ENCODE measurements at regions not wholly inside any gene's neighbourhood (a gene's known extent, or its start where the extent isn't known, plus 50 kb on each side); places are given as distances from the start of the nearest gene placed in this dataset.

GRCh38 chr7:21107101-21107500 is 320.4 kb upstream of the SP8 start:
- H3K4me3 ChIP-seq (ENCODE audit: low read depth, low read length) = no peak overlapping the region
- no peaks in the 10 kb centered on the region for H3K27me3 ChIP-seq (ENCODE audit: control insufficient read depth, insufficient read depth, low read length)
- no peaks in the 10 kb centered on the region for H3K36me3 ChIP-seq (ENCODE audit: control insufficient read depth, insufficient read depth, low read length)
- no peak for TF ChIP-seq CTCF (IDR thresholded peaks at IDR 0.05; ENCODE audit: insufficient read depth, low read length, poor library complexity, severe bottlenecking)
- DNase-seq (ENCODE audit: low read depth) = no peak

DNA sequence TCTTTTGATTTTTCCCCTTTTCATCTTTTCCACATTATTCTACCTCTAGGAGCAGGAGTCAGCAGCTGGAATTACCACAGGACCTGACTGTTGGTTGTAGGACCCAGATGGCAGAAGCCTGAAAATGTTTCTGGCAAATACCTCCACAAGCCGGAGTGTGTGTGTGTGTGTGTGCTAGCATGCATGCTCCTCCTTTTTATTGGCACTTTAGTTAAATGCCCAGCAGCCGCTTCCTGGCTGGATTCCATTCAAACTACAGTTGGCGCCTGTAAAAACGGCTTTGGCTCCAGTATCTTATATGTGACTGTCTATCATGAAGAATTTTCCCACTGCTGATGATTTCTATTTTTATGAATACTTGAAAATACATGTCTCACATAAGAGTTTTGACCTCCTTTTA is 319.7 kb upstream of the SP4 start:
- no peak for DNase-seq (ENCODE audit: low read depth)
- Histone ChIP-seq H3K4me3 (ENCODE audit: low read depth, low read length) (no peak overlapping the region), H3K36me3 (ENCODE audit: control insufficient read depth, insufficient read depth, low read length) (no peaks in the 10 kb centered on the region), H3K27me3 (ENCODE audit: control insufficient read depth, insufficient read depth, low read length) (no peaks in the 10 kb centered on the region)
- no peak for TF ChIP-seq CTCF (IDR thresholded peaks at IDR 0.05; ENCODE audit: insufficient read depth, low read length, poor library complexity, severe bottlenecking)

- no peak for TF ChIP-seq CTCF (IDR thresholded peaks at IDR 0.05; ENCODE audit: insufficient read depth, low read length, poor library complexity, severe bottlenecking)
- H3K27me3 ChIP-seq (ENCODE audit: control insufficient read depth, insufficient read depth, low read length) = no peaks in the 10 kb centered on the region
- H3K36me3 ChIP-seq (ENCODE audit: control insufficient read depth, insufficient read depth, low read length) = no peaks in the 10 kb centered on the region
- DNase-seq (ENCODE audit: low read depth) = peak; percentile 80
- H3K4me3 ChIP-seq (ENCODE audit: low read depth, low read length) = no peak overlapping the region
Observed at GRCh38 chr7:21113609-21114415, 314.1 kb upstream of the SP4 start.

DNA sequence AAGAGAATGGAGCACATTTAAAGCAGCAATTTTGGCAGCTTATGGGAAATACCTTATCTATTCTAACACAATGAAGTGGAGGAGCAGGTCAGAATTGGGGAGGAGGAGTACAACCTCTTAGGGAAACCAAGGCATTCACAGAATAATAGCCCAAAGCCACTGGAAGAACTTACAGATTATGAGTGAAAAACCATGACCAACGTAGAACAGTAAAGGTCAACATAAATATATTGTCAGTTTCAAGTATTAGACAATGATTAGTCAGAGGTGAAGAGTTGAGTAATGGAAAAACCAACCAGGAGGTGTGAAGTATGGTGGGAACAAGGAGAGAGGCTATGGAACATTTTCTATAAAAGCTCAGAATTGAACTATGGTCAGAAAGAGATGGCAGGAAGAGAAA is 304.3 kb upstream of the SP4 start:
- no peak overlapping the region for H3K4me3 ChIP-seq (ENCODE audit: low read depth, low read length)
- DNase-seq (ENCODE audit: low read depth) = no peak
- H3K36me3 ChIP-seq (ENCODE audit: control insufficient read depth, insufficient read depth, low read length) = no peaks in the 10 kb centered on the region
- no peaks in the 10 kb centered on the region for H3K27me3 ChIP-seq (ENCODE audit: control insufficient read depth, insufficient read depth, low read length)
- no peak for TF ChIP-seq CTCF (IDR thresholded peaks at IDR 0.05; ENCODE audit: insufficient read depth, low read length, poor library complexity, severe bottlenecking)

- DNase-seq (ENCODE audit: low read depth) = no peak
- TF ChIP-seq CTCF (IDR thresholded peaks at IDR 0.05; ENCODE audit: insufficient read depth, low read length, poor library complexity, severe bottlenecking) = no peak
- no peaks in the 10 kb centered on the region for H3K36me3 ChIP-seq (ENCODE audit: control insufficient read depth, insufficient read depth, low read length)
- H3K27me3 ChIP-seq (ENCODE audit: control insufficient read depth, insufficient read depth, low read length) = no peaks in the 10 kb centered on the region
- H3K4me3 ChIP-seq (ENCODE audit: low read depth, low read length) = no peak overlapping the region
Observed at GRCh38 chr7:21125297-21125696, 302.6 kb upstream of the SP4 start.
